Uterus (tissue), 3 donors: ENCODE measurements at regions not wholly inside any gene's neighbourhood (a gene's known extent, or its start where the extent isn't known, plus 50 kb on each side); places are given as distances from the start of the nearest gene placed in this dataset.

ENCODE experiments used
- DNase-seq, 2 donors: peaks; one replicate each; pipeline ENCODE4 v3.0.0-alpha.2; 2019 to 2020
- H3K27ac ChIP-seq, 2 donors: fragments of 200-600 bp; sonication (generic); 1 replicate in 1 of 2; 2 replicates in 1 of 2; pipeline ENCODE4 v1.5.1; 2016 to 2018
- H3K27me3 ChIP-seq, 2 donors: fragments of 200-600 bp; sonication (generic); one replicate each; pipeline ENCODE4 v1.5.1; 2018 to 2019; ENCODE audit warnings: control low read depth in 1 of 2
- H3K36me3 ChIP-seq, 2 donors: fragments of 200-600 bp; sonication (generic); one replicate each; pipeline ENCODE4 v1.5.1; 2019; ENCODE audit warnings: control low read depth in 1 of 2
- H3K4me1 ChIP-seq, 2 donors: fragments of 200-600 bp; sonication (generic); one replicate each; pipeline ENCODE4 v1.5.1; 2018 to 2019; ENCODE audit warnings: control low read depth in 1 of 2
- H3K4me3 ChIP-seq, 2 donors: fragments of 200-600 bp; sonication (generic); 1 replicate in 1 of 2; 2 replicates in 1 of 2; pipeline ENCODE4 v1.5.1; 2018 to 2019; ENCODE audit warnings: mild to moderate bottlenecking in 1 of 2
- H3K9me3 ChIP-seq, 2 donors: fragments of 200-600 bp; sonication (generic); one replicate each; pipeline ENCODE4 v1.5.1; 2019; ENCODE audit warnings: control low read depth in 1 of 2
- POLR2A ChIP-seq, 2 donors: fragments of 450-650 bp; IDR thresholded peaks; one replicate each; pipeline ENCODE4 v1.6.1; 2016; ENCODE audit warnings: antibody characterized with exemption in 2 of 2, mild to moderate bottlenecking in 1 of 2, moderate library complexity in 1 of 2
- intact Hi-C: fragments of 100-400 bp; cut with DNase I; formaldehyde crosslinking; loops from one replicate; pipeline ENCODE4 v1.15.1; 2023; ENCODE audit warnings: low total_unique reads
- TF ChIP-seq, protein P1 (sequence below), 4 experiments: fragments of 200-600 bp in 2 of 4; fragments of 450-650 bp in 2 of 4; sonication (generic) in 2 of 4; IDR thresholded peaks; one replicate each; pipeline ENCODE4 v1.5.1; 2016 to 2019; ENCODE audit warnings: antibody characterized with exemption in 4 of 4, mild to moderate bottlenecking in 2 of 4, moderate library complexity in 1 of 4
- donor health status: DM: yes; HTN: yes; CAD: no.

DNA sequence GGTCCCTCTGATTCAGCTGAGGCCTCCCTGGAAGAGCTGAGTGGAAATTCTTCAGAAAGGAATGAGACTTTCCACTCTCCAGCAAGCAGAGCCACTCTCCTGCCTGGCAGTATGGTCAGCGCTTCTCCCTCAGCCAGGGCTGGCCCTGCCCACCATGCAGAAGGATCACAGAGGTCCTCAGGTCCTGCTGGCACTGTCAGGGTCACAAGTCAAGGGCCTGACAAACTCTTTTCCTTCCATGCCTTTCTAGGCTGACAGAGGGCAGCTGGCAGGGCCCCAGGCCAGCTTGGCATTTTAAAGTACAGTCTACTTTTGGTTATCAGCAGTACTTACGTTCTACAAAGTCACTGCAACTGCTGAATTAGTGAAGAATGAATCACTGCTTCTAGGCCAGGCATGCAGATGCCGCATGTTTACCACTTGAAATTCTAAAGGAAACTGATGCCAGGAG is 119.3 kb upstream of the FRMD4A start:
- H3K27ac ChIP-seq = no peak overlapping the region

DNA sequence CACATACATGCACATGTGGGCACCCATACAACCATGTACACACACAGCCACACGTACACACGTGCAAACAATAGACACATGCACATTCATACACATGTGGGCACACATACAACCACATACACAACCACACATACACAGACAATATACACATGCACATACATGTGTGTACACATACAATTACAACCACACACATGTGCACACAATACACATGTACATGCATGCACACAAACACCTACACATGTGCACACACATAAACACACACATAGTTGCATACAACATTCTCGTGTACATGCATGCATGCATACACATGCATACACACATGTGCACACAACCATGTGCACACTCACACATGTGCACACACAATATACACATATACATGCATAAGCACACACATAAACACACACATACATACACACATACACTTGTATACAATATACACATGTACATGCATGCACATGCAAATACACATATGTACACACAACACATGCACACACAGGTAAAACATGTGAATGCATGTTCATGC is 118.6 kb upstream of the FRMD4A start:
- no peak overlapping the region for H3K27ac ChIP-seq
- intact Hi-C loops = no loop called here
- no peaks in the 10 kb centered on the region for H3K36me3 ChIP-seq
- no peak for DNase-seq
- no peaks in the 10 kb centered on the region for H3K9me3 ChIP-seq
- H3K27me3 ChIP-seq = no peaks in the 10 kb centered on the region
- no peak overlapping the region for H3K4me3 ChIP-seq
- TF ChIP-seq, protein P1, sequence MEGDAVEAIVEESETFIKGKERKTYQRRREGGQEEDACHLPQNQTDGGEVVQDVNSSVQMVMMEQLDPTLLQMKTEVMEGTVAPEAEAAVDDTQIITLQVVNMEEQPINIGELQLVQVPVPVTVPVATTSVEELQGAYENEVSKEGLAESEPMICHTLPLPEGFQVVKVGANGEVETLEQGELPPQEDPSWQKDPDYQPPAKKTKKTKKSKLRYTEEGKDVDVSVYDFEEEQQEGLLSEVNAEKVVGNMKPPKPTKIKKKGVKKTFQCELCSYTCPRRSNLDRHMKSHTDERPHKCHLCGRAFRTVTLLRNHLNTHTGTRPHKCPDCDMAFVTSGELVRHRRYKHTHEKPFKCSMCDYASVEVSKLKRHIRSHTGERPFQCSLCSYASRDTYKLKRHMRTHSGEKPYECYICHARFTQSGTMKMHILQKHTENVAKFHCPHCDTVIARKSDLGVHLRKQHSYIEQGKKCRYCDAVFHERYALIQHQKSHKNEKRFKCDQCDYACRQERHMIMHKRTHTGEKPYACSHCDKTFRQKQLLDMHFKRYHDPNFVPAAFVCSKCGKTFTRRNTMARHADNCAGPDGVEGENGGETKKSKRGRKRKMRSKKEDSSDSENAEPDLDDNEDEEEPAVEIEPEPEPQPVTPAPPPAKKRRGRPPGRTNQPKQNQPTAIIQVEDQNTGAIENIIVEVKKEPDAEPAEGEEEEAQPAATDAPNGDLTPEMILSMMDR (IDR thresholded peaks at IDR 0.05) = no peak
- TF ChIP-seq POLR2A (IDR thresholded peaks at IDR 0.05) = no peak
- no peaks in the 10 kb centered on the region for H3K4me1 ChIP-seq

More for the DNA sequence above, 119.3 kb upstream of the FRMD4A start:
- H3K4me3 ChIP-seq = no peak overlapping the region
- no peaks in the 10 kb centered on the region for H3K27me3 ChIP-seq
- no peak for DNase-seq
- TF ChIP-seq, protein P1 (IDR thresholded peaks at IDR 0.05) = no peak
- TF ChIP-seq POLR2A (IDR thresholded peaks at IDR 0.05) = no peak
- H3K9me3 ChIP-seq = no peaks in the 10 kb centered on the region
- intact Hi-C loops = no loop called here
- no peaks in the 10 kb centered on the region for H3K4me1 ChIP-seq
- H3K36me3 ChIP-seq = no peaks in the 10 kb centered on the region

DNA sequence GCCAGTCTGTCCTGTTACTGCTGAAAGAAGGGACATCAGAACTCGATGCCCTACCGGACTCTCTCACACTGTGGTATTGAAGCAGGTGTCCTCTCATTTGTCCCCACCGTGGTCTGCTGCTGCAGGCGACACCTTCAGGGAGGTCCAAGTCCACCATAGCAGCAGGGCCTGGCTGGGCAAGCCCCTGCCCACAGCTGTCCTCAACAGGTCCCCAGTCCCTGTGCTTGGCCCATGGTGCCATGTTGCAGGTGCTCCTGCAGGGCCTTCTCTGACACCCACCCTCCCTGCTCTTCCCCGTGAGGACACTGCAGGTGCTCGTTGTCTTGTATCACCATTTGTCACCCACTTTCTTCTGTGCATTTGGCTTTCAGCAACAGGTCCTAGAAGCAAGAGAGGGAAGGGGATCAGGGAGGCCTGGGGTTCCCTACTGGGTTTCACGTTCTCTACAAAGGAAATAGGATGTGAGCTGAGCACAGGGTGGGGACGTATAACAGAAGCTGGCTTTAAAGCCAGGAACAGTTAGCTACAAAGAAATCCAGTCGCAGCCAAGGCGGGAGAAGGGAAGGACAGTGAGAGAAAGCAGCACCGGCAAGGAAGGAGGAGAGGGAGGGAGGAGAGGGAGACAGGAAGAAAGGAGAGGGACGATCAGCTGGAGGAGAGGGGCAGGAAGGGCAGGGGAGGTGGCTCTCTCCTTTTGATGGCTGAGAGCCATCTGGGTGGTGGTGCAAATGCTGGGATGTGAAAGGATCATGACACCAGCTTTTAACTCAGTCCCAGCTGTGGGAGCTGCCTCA is 117.7 kb upstream of the FRMD4A start:
- H3K4me1 ChIP-seq = no peaks in the 10 kb centered on the region
- H3K4me3 ChIP-seq = no peak overlapping the region
- no peak for TF ChIP-seq POLR2A (IDR thresholded peaks at IDR 0.05)
- TF ChIP-seq, protein P1 (IDR thresholded peaks at IDR 0.05) = no peak
- H3K27me3 ChIP-seq = no peaks in the 10 kb centered on the region
- H3K36me3 ChIP-seq = no peaks in the 10 kb centered on the region
- intact Hi-C loops = no loop called here
- no peak for DNase-seq
- no peaks in the 10 kb centered on the region for H3K9me3 ChIP-seq
- H3K27ac ChIP-seq = no peak overlapping the region

DNA sequence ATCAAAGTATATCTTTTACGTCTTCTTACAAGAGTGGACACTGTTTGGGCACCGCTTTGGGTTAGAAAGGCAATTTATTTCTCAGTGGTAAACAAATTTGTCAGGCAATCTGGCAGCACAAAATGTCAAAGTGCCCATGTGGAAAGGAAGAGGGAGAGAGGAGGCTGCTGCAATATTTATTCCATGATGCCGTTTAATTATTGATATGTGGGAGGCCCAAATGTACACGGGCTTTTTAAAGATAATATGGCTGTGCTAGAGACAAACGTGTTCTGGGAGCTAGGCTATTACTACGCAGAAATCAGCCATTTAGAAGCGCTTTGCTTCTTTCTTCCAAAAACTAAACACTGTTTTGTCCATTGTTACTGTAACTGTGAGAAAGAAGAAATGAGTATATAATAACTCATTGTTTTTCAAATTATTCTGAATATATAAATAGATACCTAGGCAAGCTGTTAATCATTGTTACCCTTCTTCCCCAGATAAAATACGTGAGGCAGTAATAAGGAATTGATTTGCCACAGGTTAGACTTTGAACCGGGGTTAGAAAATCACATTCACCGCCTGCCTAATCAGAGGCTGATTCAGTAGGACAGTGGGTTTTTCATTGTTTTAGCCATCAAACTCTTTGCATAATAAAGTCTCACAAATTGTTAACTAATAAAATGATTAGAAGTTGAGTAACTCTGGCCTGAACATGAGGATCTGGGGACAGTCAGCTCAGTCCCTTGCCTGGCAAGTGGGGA is 116.5 kb upstream of the FRMD4A start:
- no peaks in the 10 kb centered on the region for H3K27me3 ChIP-seq
- intact Hi-C loops = no loop called here
- no peak overlapping the region for H3K27ac ChIP-seq
- H3K36me3 ChIP-seq = no peaks in the 10 kb centered on the region
- H3K4me1 ChIP-seq = no peaks in the 10 kb centered on the region
- no peak overlapping the region for H3K4me3 ChIP-seq
- no peak for TF ChIP-seq POLR2A (IDR thresholded peaks at IDR 0.05)
- TF ChIP-seq, protein P1 (IDR thresholded peaks at IDR 0.05) = no peak
- H3K9me3 ChIP-seq = no peaks in the 10 kb centered on the region
- DNase-seq = no peak
